KMS-11 (cell line): ENCODE measurements at regions not wholly inside any gene's neighbourhood (a gene's known extent, or its start where the extent isn't known, plus 50 kb on each side); places are given as distances from the start of the nearest gene placed in this dataset.

Experiments used
- H2AFZ ChIP-seq: fragments of 200-600 bp; sonication (generic); 2 replicates; pipeline ENCODE4 v1.6.1; 2016; ENCODE audit warnings: antibody characterized with exemption, mixed run types, low read depth
- H3K27ac ChIP-seq: fragments of 200-600 bp; sonication (generic); 2 replicates; pipeline ENCODE4 v1.6.1; 2016; ENCODE audit warnings: mild to moderate bottlenecking, mixed run types
- H3K27me3 ChIP-seq: fragments of 200-600 bp; sonication (generic); 2 replicates; pipeline ENCODE4 v1.6.1; 2017; ENCODE audit warnings: mild to moderate bottlenecking, low read depth, mixed run types, moderate library complexity; ENCODE audit not compliant: insufficient read depth
- H3K36me3 ChIP-seq: fragments of 200-600 bp; sonication (generic); 2 replicates; pipeline ENCODE4 v1.6.1; 2017; ENCODE audit warnings: mild to moderate bottlenecking, mixed run types; ENCODE audit not compliant: insufficient read depth
- H3K4me1 ChIP-seq: fragments of 200-600 bp; sonication (generic); 2 replicates; pipeline ENCODE4 v1.6.1; 2016; ENCODE audit warnings: mild to moderate bottlenecking, low read depth, mixed run types; ENCODE audit not compliant: poor library complexity, severe bottlenecking
- H3K4me2 ChIP-seq: fragments of 200-600 bp; sonication (generic); 2 replicates; pipeline ENCODE4 v1.7.0; 2016; ENCODE audit warnings: mild to moderate bottlenecking, mixed run types
- H3K4me3 ChIP-seq: fragments of 200-600 bp; sonication (generic); IDR thresholded peaks from 2 replicates; pipeline ENCODE4 v1.6.1; 2017; ENCODE audit warnings: low read depth, low read length, mixed read lengths; ENCODE audit not compliant: insufficient read depth
- H3K79me2 ChIP-seq: fragments of 200-600 bp; sonication (generic); 2 replicates; pipeline ENCODE4 v1.6.1; 2016; ENCODE audit warnings: low read depth, mixed run types; ENCODE audit not compliant: insufficient read depth
- H3K9ac ChIP-seq: fragments of 200-600 bp; sonication (generic); 2 replicates; pipeline ENCODE4 v1.6.1; 2016; ENCODE audit warnings: mild to moderate bottlenecking, mixed run types
- H4K20me1 ChIP-seq: fragments of 200-600 bp; sonication (generic); 2 replicates; pipeline ENCODE4 v1.6.1; 2016; ENCODE audit warnings: mild to moderate bottlenecking, mixed run types; ENCODE audit not compliant: insufficient read depth
- CTCF ChIP-seq: fragments of 200-600 bp; sonication (generic); conservative IDR thresholded peaks from 2 replicates; pipeline ENCODE4 v1.6.1; 2017; ENCODE audit warnings: low read depth, mild to moderate bottlenecking, antibody characterized with exemption, low read length, moderate library complexity, mixed read lengths

- Histone ChIP-seq H3K27ac (no peak overlapping the region), H2AFZ (no peak overlapping the region), H3K4me3 (no peak overlapping the region), H3K9ac (no peak overlapping the region), H3K4me2 (no peak overlapping the region), H3K27me3 (no peaks in the 10 kb centered on the region), H3K36me3 (no peaks in the 10 kb centered on the region), H4K20me1 (no peaks in the 10 kb centered on the region), H3K4me1 (no peaks in the 10 kb centered on the region), H3K79me2 (no peaks in the 10 kb centered on the region)
- no peak for TF ChIP-seq CTCF
These were observed 194.9 kb downstream of the REEP3 start for GRCh38 chr10:63716016-63716580.

GRCh38 chr10:63717027-63717715 is 196.0 kb downstream of the REEP3 start:
- no peaks in the 10 kb centered on the region for H3K4me1 ChIP-seq
- no peaks in the 10 kb centered on the region for H3K27me3 ChIP-seq
- H4K20me1 ChIP-seq: no peaks in the 10 kb centered on the region
- no peaks in the 10 kb centered on the region for H3K36me3 ChIP-seq
- H3K79me2 ChIP-seq: no peaks in the 10 kb centered on the region
- no peak overlapping the region for H3K4me2 ChIP-seq
- H3K4me3 ChIP-seq: no peak overlapping the region
- no peak for TF ChIP-seq CTCF
- no peak overlapping the region for H3K27ac ChIP-seq
- no peak overlapping the region for H2AFZ ChIP-seq
- H3K9ac ChIP-seq: no peak overlapping the region

- no peaks in the 10 kb centered on the region for H3K36me3 ChIP-seq
- no peaks in the 10 kb centered on the region for H3K27me3 ChIP-seq
- no peaks in the 10 kb centered on the region for H3K4me1 ChIP-seq
- no peak for TF ChIP-seq CTCF
- no peaks in the 10 kb centered on the region for H3K79me2 ChIP-seq
- H4K20me1 ChIP-seq: no peaks in the 10 kb centered on the region
- H3K27ac ChIP-seq: no peak overlapping the region
- H3K9ac ChIP-seq: no peak overlapping the region
- no peak overlapping the region for H3K4me3 ChIP-seq
- H2AFZ ChIP-seq: no peak overlapping the region
- H3K4me2 ChIP-seq: no peak overlapping the region
These were observed 196.8 kb downstream of the REEP3 start for GRCh38 chr10:63718006-63718405.

GRCh38 chr10:63718421-63718820 is 197.2 kb downstream of the REEP3 start:
- TF ChIP-seq CTCF: no peak

More at GRCh38 chr10:63718421-63718820, 197.2 kb downstream of the REEP3 start:
- Histone ChIP-seq H3K4me3 (no peak overlapping the region), H3K9ac (no peak overlapping the region), H3K36me3 (no peaks in the 10 kb centered on the region), H3K79me2 (no peaks in the 10 kb centered on the region), H3K27me3 (no peaks in the 10 kb centered on the region), H3K4me2 (no peak overlapping the region), H2AFZ (no peak overlapping the region), H4K20me1 (no peaks in the 10 kb centered on the region), H3K27ac (no peak overlapping the region), H3K4me1 (no peaks in the 10 kb centered on the region)
